HUES48 (cell line): ENCODE measurements at regions not wholly inside any gene's neighbourhood (a gene's known extent, or its start where the extent isn't known, plus 50 kb on each side); places are given as distances from the start of the nearest gene placed in this dataset.

Experiments
- H3K27ac ChIP-seq: one replicate; pipeline ENCODE4 v1.7.0; 2013; ENCODE audit warnings: low read depth, low read length, inconsistent platforms
- H3K27me3 ChIP-seq: 2 replicates; pipeline ENCODE4 v1.6.1; 2013; ENCODE audit warnings: mild to moderate bottlenecking, low read length; ENCODE audit not compliant: control insufficient read depth, insufficient read depth
- H3K36me3 ChIP-seq: 2 replicates; pipeline ENCODE4 v1.6.1; 2013; ENCODE audit warnings: low read length; ENCODE audit not compliant: control insufficient read depth, insufficient read depth
- H3K4me1 ChIP-seq: 2 replicates; pipeline ENCODE4 v1.6.1; 2013; ENCODE audit warnings: mild to moderate bottlenecking, low read length; ENCODE audit not compliant: control insufficient read depth, insufficient read depth
- H3K4me3 ChIP-seq: 2 replicates; pipeline ENCODE4 v1.5.1; 2013; ENCODE audit warnings: mild to moderate bottlenecking, low read depth, low read length
- H3K9ac ChIP-seq: 2 replicates; pipeline ENCODE4 v1.6.1; 2013; ENCODE audit warnings: mild to moderate bottlenecking, low read depth, low read length, moderate library complexity
- H3K9me3 ChIP-seq: 2 replicates; pipeline ENCODE4 v1.6.1; 2013; ENCODE audit warnings: low read length; ENCODE audit not compliant: control insufficient read depth, insufficient read depth

- H3K9me3 ChIP-seq = 0 out of 2 replicates have a peak, but pooled peaks cover 4% of the 10 kb centered on the region
Measured at GRCh38 chr2:211138551-211138950, 582.2 kb downstream of the CPS1 start.

GRCh38 chr2:211141646-211142045, 585.2 kb downstream of the CPS1 start:
- H3K9ac ChIP-seq = no peak overlapping the region
- no peaks in the 10 kb centered on the region for H3K4me1 ChIP-seq
- H3K27ac ChIP-seq = no peak overlapping the region
- no peaks in the 10 kb centered on the region for H3K36me3 ChIP-seq
- H3K27me3 ChIP-seq = no peaks in the 10 kb centered on the region
- no peaks in the 10 kb centered on the region for H3K9me3 ChIP-seq
- no peak overlapping the region for H3K4me3 ChIP-seq

More at GRCh38 chr2:211138551-211138950, 582.2 kb downstream of the CPS1 start:
- no peaks in the 10 kb centered on the region for H3K4me1 ChIP-seq
- H3K4me3 ChIP-seq = no peak overlapping the region
- no peaks in the 10 kb centered on the region for H3K27me3 ChIP-seq
- no peak overlapping the region for H3K27ac ChIP-seq
- no peak overlapping the region for H3K9ac ChIP-seq
- no peaks in the 10 kb centered on the region for H3K36me3 ChIP-seq

GRCh38 chr2:211144078-211144477, 587.7 kb downstream of the CPS1 start:
- no peaks in the 10 kb centered on the region for H3K4me1 ChIP-seq
- no peak overlapping the region for H3K9ac ChIP-seq
- no peaks in the 10 kb centered on the region for H3K9me3 ChIP-seq
- no peaks in the 10 kb centered on the region for H3K27me3 ChIP-seq
- H3K4me3 ChIP-seq = no peak overlapping the region
- H3K36me3 ChIP-seq = no peaks in the 10 kb centered on the region
- H3K27ac ChIP-seq = no peak overlapping the region

GRCh38 chr2:211144974-211145665, 588.7 kb downstream of the CPS1 start:
- Histone ChIP-seq H3K36me3 (no peaks in the 10 kb centered on the region), H3K27me3 (no peaks in the 10 kb centered on the region), H3K4me3 (no peak overlapping the region), H3K27ac (no peak overlapping the region), H3K9ac (no peak overlapping the region), H3K4me1 (no peaks in the 10 kb centered on the region), H3K9me3 (no peaks in the 10 kb centered on the region)

GRCh38 chr2:211149731-211150130, 593.3 kb downstream of the CPS1 start:
- no peaks in the 10 kb centered on the region for H3K9me3 ChIP-seq
- no peak overlapping the region for H3K4me3 ChIP-seq
- no peak overlapping the region for H3K9ac ChIP-seq
- H3K4me1 ChIP-seq = no peaks in the 10 kb centered on the region
- no peaks in the 10 kb centered on the region for H3K36me3 ChIP-seq
- H3K27ac ChIP-seq = no peak overlapping the region
- no peaks in the 10 kb centered on the region for H3K27me3 ChIP-seq

GRCh38 chr2:211157211-211157610, 600.8 kb downstream of the CPS1 start:
- H3K36me3 ChIP-seq = no peaks in the 10 kb centered on the region
- no peaks in the 10 kb centered on the region for H3K27me3 ChIP-seq
- no peak overlapping the region for H3K4me3 ChIP-seq
- no peaks in the 10 kb centered on the region for H3K9me3 ChIP-seq
- H3K27ac ChIP-seq = no peak overlapping the region
- no peaks in the 10 kb centered on the region for H3K4me1 ChIP-seq
- H3K9ac ChIP-seq = no peak overlapping the region

GRCh38 chr2:211157856-211158463, 601.6 kb downstream of the CPS1 start:
- Histone ChIP-seq H3K9me3 (no peaks in the 10 kb centered on the region), H3K36me3 (no peaks in the 10 kb centered on the region), H3K27me3 (no peaks in the 10 kb centered on the region), H3K9ac (no peak overlapping the region), H3K4me1 (no peaks in the 10 kb centered on the region), H3K27ac (no peak overlapping the region), H3K4me3 (no peak overlapping the region)

GRCh38 chr2:211159972-211160371, 603.6 kb downstream of the CPS1 start:
- Histone ChIP-seq H3K9ac (no peak overlapping the region), H3K27ac (no peak overlapping the region)

GRCh38 chr2:211161236-211161635, 604.8 kb downstream of the CPS1 start:
- Histone ChIP-seq H3K9ac (no peak overlapping the region), H3K4me3 (no peak overlapping the region), H3K27me3 (no peaks in the 10 kb centered on the region), H3K27ac (no peak overlapping the region), H3K36me3 (no peaks in the 10 kb centered on the region), H3K4me1 (no peaks in the 10 kb centered on the region), H3K9me3 (no peaks in the 10 kb centered on the region)

More at GRCh38 chr2:211159972-211160371, 603.6 kb downstream of the CPS1 start:
- no peaks in the 10 kb centered on the region for H3K36me3 ChIP-seq
- no peaks in the 10 kb centered on the region for H3K27me3 ChIP-seq
- no peaks in the 10 kb centered on the region for H3K9me3 ChIP-seq
- H3K4me1 ChIP-seq = no peaks in the 10 kb centered on the region
- no peak overlapping the region for H3K4me3 ChIP-seq

GRCh38 chr2:211162911-211163310, 606.5 kb downstream of the CPS1 start:
- no peak overlapping the region for H3K9ac ChIP-seq
- H3K27ac ChIP-seq = no peak overlapping the region
- H3K27me3 ChIP-seq = no peaks in the 10 kb centered on the region
- H3K4me3 ChIP-seq = no peak overlapping the region
- H3K9me3 ChIP-seq = no peaks in the 10 kb centered on the region
- H3K36me3 ChIP-seq = no peaks in the 10 kb centered on the region
- H3K4me1 ChIP-seq = no peaks in the 10 kb centered on the region

GRCh38 chr2:211170843-211171242, 614.4 kb downstream of the CPS1 start:
- Histone ChIP-seq H3K36me3 (no peaks in the 10 kb centered on the region), H3K27ac (no peak overlapping the region), H3K4me1 (no peaks in the 10 kb centered on the region), H3K27me3 (no peaks in the 10 kb centered on the region), H3K9me3 (no peaks in the 10 kb centered on the region), H3K4me3 (no peak overlapping the region), H3K9ac (no peak overlapping the region)
